ENCODE measurements at regions not wholly inside any gene's neighbourhood (a gene's known extent, or its start where the extent isn't known, plus 50 kb on each side); places are given as distances from the start of the nearest gene placed in this dataset.

- no peaks in the 10 kb centered on the region for H3K27me3 Mint-ChIP-seq (ENCODE audit: low read depth in 3 of 3)
- TF ChIP-seq, protein P1, sequence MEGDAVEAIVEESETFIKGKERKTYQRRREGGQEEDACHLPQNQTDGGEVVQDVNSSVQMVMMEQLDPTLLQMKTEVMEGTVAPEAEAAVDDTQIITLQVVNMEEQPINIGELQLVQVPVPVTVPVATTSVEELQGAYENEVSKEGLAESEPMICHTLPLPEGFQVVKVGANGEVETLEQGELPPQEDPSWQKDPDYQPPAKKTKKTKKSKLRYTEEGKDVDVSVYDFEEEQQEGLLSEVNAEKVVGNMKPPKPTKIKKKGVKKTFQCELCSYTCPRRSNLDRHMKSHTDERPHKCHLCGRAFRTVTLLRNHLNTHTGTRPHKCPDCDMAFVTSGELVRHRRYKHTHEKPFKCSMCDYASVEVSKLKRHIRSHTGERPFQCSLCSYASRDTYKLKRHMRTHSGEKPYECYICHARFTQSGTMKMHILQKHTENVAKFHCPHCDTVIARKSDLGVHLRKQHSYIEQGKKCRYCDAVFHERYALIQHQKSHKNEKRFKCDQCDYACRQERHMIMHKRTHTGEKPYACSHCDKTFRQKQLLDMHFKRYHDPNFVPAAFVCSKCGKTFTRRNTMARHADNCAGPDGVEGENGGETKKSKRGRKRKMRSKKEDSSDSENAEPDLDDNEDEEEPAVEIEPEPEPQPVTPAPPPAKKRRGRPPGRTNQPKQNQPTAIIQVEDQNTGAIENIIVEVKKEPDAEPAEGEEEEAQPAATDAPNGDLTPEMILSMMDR (IDR thresholded peaks at IDR 0.05) = no peak
- intact Hi-C loops (cut with micrococcal nuclease) = no loop called here
- H3K27ac Mint-ChIP-seq = no peak overlapping the region
- Histone ChIP-seq H4K20me1 (ENCODE audit: insufficient read depth, low read length) (no peaks in the 10 kb centered on the region), H3K4me1 (ENCODE audit: control insufficient read depth in 1 of 2, insufficient read depth in 2 of 2, low read length in 2 of 2) (no peaks in the 10 kb centered on the region), H3K4me2 (replicated peaks; ENCODE audit: extremely low read depth, low read length, poor library complexity, severe bottlenecking) (no peak overlapping the region), H3K79me2 (ENCODE audit: insufficient read depth, low read length) (no peaks in the 10 kb centered on the region), H3K4me3 (replicated peaks in 1 of 3; ENCODE audit: low read depth in 2 of 3, low read length in 3 of 3) (no peak overlapping the region), H3K9me3 (replicated peaks in 1 of 2; ENCODE audit: control insufficient read depth in 1 of 2, insufficient read depth in 1 of 2, low read length in 2 of 2) (no peaks in the 10 kb centered on the region), H3K27ac (ENCODE audit: low read depth in 1 of 2, low read length in 2 of 2) (no peak overlapping the region), H3K9ac (ENCODE audit: insufficient read depth, low read length, poor library complexity, severe bottlenecking) (no peak overlapping the region), H3K36me3 (replicated peaks in 1 of 2; ENCODE audit: control insufficient read depth in 1 of 2, insufficient read depth in 2 of 2, low read length in 2 of 2) (no peaks in the 10 kb centered on the region), H2AFZ (ENCODE audit: insufficient read depth, low read depth, low read length, poor library complexity, severe bottlenecking) (no peak overlapping the region), H3K27me3 (ENCODE audit: control insufficient read depth in 2 of 2, insufficient read depth in 2 of 2, low read length in 2 of 2) (no peaks in the 10 kb centered on the region)
- no peaks in the 10 kb centered on the region for H3K4me1 Mint-ChIP-seq
- no CpG with 5 or more reads among the region's 4 CpGs for WGBS (ENCODE audit: insufficient coverage)
- H3K4me3 Mint-ChIP-seq = no peak overlapping the region
- no peak for DNase-seq
- H3K9me3 Mint-ChIP-seq = peaks cover 0 to 12% (median 4%) of the 10 kb centered on the region in 7 donors
- H3K36me3 Mint-ChIP-seq = no peaks in the 10 kb centered on the region
Measured at GRCh38 chr4:100129774-100130173, 60.5 kb downstream of the DDIT4L start.

- no CpG with 5 or more reads among the region's 2 CpGs for WGBS (ENCODE audit: insufficient coverage)
- no peak overlapping the region for H3K4me3 ChIP-seq (replicated peaks in 1 of 3; ENCODE audit: low read depth in 2 of 3, low read length in 3 of 3)
- Mint-ChIP-seq H3K4me3 (no peak overlapping the region), H3K27ac (no peak overlapping the region), H3K36me3 (no peaks in the 10 kb centered on the region), H3K9me3 (peaks cover 0 to 11% (median 5%) of the 10 kb centered on the region in 7 donors), H3K27me3 (ENCODE audit: low read depth in 3 of 3) (peaks cover 0 to 2% (median 0%) of the 10 kb centered on the region in 3 donors), H3K4me1 (no peaks in the 10 kb centered on the region)
- H3K4me1 ChIP-seq (ENCODE audit: control insufficient read depth in 1 of 2, insufficient read depth in 2 of 2, low read length in 2 of 2) = no peaks in the 10 kb centered on the region
- no peaks in the 10 kb centered on the region for H3K79me2 ChIP-seq (ENCODE audit: insufficient read depth, low read length)
- no peaks in the 10 kb centered on the region for H3K27me3 ChIP-seq (ENCODE audit: control insufficient read depth in 2 of 2, insufficient read depth in 2 of 2, low read length in 2 of 2)
- H3K4me2 ChIP-seq (replicated peaks; ENCODE audit: extremely low read depth, low read length, poor library complexity, severe bottlenecking) = no peak overlapping the region
- H3K9me3 ChIP-seq (replicated peaks in 1 of 2; ENCODE audit: control insufficient read depth in 1 of 2, insufficient read depth in 1 of 2, low read length in 2 of 2) = no peaks in the 10 kb centered on the region
- H3K36me3 ChIP-seq (replicated peaks in 1 of 2; ENCODE audit: control insufficient read depth in 1 of 2, insufficient read depth in 2 of 2, low read length in 2 of 2) = no peaks in the 10 kb centered on the region
- intact Hi-C loops (cut with micrococcal nuclease) = no loop called here
- H3K9ac ChIP-seq (ENCODE audit: insufficient read depth, low read length, poor library complexity, severe bottlenecking) = no peak overlapping the region
- no peak overlapping the region for H2AFZ ChIP-seq (ENCODE audit: insufficient read depth, low read depth, low read length, poor library complexity, severe bottlenecking)
- TF ChIP-seq, protein P1 (IDR thresholded peaks at IDR 0.05) = no peak
- H3K27ac ChIP-seq (ENCODE audit: low read depth in 1 of 2, low read length in 2 of 2) = no peak overlapping the region
- no peaks in the 10 kb centered on the region for H4K20me1 ChIP-seq (ENCODE audit: insufficient read depth, low read length)
- no peak for DNase-seq
Measured at GRCh38 chr4:100128338-100128737, 61.9 kb downstream of the DDIT4L start.
